ENCODE measurements at regions not wholly inside any gene's neighbourhood (a gene's known extent, or its start where the extent isn't known, plus 50 kb on each side); places are given as distances from the start of the nearest gene placed in this dataset.

DNA sequence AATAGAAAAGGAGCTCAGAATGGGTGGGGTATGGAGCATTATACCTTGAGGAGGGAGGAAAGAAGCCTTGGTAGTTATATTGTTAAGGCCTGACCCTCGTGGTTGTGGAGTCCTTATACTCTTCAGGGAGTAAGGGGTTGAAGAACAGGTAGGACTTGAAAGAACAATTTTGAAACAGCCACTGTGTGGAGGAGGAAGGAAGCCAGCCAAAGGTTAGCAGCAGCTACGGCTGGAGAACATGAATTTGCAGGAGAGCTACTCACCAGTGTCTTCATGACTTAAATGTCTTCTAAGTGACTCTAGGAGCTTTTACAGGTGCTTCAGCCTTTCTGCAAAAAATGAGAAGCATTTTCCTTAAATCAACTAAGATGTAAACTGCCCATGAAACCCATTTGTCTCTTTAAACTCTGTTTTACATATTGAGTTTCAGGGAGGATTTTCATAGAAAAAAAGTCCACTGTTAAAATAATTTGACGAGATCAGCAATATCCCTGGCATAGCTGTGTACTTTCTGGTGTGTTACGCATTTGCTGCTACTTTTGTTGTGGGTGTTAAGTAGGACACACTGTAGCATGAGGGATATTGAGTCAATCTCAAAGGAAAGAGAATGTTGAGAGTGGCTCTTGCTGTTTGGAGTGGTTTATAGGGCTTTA is 110.6 kb upstream of the ELL2 start:
- no peak for DNase-seq (ENCODE audit: low spot score)

DNA sequence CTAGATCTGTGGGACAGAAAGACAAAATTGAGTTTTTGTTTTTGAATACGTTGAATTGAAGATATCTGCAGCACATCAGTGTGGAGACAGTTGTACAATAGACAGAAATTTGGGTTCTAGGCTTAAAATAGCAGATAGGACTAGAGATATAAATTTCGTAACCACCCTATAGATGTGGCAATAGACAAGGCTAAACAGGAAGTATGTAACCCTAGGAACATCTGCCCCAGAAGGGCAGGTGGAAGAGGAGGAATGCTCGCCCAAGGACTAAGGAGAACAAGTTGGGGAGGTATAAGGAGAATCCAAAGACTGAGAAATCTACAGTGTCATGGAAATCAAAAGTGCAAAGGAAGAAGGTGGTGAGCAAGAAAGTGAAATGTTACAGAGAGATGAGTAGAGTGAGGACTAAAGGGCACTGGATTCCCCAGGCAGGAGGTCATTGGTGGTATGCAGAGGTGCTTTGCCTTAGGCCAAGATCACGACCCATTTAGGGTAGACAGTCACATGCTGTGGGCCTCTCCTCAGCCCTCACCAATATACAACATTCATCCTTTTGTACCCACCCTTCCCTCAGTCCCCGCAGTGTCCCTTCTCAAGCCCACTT is 109.1 kb upstream of the ELL2 start:
- no peak for DNase-seq (ENCODE audit: low spot score)

DNA sequence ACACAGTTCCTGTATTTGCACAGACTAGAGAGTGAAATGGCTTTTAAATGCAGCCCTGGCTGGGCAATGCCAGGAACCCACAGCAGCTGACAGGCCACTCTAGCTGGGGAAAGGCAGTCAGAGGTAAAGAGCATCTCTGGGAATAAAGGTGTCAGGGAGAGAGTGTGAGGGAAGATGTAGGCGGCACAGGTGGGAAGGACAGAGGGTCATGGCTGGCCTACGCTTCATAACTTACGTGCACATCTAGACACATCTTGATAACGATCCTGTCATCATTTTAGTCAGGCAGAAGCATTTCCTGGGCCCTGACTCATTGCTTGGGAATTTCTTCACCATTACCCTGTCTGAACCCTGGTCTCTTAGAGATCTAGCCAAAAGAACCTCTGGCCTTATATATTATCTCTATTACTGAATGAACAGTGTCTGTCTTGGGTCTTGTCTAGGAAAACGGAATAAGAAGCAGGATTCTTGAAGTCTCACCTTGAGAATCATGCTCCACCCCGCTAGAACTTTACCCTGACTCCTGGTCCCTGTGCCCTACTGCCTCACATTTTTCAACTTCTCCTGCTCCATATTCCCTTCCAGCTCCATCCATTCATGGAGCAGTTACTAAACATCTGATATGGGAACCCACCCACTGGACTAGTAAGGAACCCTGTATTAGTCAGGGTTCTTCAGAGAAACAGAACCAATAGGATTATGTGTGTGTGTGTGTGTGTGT is 106.4 kb upstream of the ELL2 start:
- DNase-seq (ENCODE audit: low spot score) = no peak

DNA sequence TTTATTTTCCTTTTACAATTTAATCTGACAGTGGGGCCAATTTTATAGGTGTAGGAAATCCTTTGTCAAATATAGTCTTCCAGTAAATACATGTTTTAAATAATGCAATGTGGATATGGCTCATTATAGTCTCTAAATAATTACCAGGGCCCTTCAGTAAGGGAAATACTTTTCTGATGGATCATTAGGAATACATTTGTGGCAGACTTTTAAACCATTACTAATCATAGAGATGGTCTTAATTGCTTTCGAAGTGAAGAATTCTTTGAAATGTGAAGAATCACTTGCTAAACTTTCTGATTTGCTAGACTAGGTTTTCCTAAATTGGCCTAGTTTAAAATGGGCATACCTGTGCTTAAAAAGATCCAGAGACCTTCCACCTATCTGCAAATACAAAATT is 105.6 kb upstream of the ELL2 start:
- no peak for DNase-seq (ENCODE audit: low spot score)

DNA sequence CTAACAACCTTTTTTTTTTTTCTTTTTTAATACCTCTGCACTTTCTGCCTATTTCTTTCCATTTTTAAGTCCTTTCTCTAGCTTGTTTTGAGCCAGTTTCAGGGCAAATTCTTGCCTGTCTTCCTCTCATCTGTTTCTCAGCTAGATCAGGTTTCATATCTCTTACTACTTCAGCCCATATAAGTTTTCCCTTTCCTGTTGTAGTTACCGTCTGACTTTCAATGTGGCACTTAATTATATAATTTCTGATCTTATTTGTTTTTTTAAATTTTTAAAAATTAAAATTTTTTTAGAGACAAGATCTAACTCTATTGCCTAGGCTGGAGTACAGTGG is 104.7 kb upstream of the ELL2 start:
- no peak for DNase-seq (ENCODE audit: low spot score)

DNA sequence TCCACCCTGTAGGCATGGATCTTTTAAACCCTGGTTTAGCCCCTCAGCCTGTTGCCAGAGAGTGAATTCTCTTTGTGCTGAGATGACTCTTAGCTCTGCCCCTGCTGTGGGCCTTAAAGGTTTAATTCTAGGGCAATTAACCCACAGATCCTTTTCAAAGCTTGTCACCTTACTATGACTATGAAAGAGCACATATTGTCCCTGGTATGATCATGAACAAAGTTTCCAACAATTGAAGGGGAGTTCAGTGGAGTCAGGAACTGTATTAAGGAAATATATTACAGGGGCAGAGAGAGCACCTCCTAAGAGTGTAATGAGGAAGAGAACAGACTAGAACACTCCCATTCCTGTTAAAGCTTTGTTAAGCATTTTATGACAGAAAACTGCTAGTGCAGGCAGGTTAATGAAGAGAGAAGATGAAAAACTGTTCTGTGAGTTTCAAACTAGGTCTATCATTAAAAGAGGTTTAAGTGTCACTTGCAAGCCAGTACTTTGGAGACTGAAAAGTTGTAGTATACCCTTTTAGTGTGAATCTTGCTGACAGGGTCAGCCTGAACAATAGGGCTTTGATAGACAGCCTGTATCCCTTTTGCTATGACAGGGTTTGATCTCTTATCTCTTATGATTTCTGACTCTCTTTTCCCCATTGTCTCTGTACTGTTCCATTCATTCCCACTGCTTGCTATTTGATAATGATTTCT is 104.2 kb upstream of the ELL2 start:
- DNase-seq (ENCODE audit: low spot score) = no peak

DNA sequence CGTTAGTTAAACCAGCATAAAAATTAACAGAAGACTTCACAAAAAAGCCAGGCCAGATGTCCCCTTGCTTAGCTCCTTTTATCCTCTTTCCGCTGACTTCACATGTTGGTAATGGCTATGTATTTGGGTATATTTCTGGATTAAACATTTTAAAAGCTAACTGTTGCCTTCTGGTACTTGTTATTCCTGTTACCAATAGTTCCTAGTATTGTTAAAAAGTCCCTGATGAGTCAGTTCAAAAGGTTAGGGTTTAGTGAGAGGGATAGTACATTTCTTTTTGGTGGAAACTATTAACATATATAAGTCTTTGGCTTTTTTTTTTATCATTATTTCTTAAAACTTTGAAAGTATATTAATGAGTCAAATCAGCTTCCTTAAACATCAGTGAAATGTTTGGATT is 103.2 kb upstream of the ELL2 start:
- DNase-seq (ENCODE audit: low spot score) = no peak

DNA sequence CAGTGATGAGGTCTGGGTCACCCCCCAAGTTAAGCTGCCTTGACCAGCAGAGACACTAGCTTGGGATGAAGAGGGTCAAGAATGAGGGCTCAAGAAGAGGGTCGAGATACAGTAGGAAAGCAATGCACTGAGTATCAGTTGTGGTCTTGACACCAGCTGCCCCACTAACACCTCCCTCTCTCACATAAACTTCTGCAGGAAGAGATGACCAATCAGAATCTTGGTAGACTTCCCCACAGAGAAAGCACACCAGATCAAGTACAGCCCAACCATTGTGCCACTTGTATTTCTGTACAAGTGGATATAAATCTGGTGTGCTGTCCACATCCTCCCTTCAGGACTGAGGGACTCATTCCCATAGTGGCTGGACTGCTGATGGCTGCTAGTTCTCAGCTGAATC is 101.2 kb upstream of the ELL2 start:
- no peak for DNase-seq (ENCODE audit: low spot score)

DNA sequence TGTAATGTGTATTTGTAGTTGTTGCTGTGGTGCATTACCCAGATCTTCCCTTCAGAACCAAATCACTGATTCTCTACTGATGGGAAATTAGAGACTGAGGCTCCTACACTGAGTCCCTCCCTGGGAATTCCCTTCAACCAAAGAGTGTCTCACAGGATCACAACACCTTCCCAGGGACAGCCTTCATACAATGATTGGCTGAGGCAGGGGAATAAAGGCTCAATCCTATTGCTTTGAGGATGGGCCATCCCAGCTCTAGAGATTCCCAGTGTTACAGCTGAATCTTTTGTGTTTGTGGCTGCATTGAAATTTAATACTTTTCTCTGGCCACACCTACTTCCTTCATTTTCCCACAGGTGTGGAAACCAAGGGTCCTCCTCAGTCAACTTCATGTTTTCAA is 96.4 kb upstream of the ELL2 start:
- DNase-seq (ENCODE audit: low spot score) = no peak

DNA sequence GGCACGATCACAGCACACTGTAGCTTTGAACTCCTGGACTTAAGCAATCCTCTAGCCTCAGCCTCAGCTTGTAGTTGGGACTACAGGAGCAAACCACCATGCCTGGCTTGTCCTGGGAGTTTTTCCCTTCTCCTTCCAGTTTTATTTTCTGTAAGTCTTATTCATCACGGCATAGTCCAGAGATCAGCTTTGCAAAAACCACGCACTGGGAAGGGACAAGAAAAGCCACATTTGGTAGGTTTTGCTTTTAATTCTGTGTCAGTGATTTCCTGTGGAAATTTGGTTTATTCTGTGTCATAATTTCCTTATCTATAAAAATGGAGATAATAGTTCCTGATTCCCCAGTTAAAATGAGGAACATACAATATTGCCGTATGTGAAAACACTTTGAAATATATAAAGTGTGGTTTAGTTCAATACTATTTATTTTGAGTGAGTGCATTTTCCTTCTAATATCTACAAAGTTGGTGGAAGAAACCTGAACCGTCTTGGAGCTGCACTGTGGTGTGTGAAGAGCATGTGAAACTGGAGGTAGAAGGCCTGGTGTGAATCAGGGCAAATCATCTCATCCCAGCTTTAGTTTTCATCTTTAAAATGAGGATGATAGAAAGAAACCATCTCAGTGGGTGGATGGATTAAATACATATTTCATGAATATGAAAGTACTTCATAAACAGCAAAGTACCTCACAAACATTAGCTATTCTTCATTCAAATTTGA is 92.8 kb upstream of the ELL2 start:
- DNase-seq (ENCODE audit: low spot score) = no peak

DNA sequence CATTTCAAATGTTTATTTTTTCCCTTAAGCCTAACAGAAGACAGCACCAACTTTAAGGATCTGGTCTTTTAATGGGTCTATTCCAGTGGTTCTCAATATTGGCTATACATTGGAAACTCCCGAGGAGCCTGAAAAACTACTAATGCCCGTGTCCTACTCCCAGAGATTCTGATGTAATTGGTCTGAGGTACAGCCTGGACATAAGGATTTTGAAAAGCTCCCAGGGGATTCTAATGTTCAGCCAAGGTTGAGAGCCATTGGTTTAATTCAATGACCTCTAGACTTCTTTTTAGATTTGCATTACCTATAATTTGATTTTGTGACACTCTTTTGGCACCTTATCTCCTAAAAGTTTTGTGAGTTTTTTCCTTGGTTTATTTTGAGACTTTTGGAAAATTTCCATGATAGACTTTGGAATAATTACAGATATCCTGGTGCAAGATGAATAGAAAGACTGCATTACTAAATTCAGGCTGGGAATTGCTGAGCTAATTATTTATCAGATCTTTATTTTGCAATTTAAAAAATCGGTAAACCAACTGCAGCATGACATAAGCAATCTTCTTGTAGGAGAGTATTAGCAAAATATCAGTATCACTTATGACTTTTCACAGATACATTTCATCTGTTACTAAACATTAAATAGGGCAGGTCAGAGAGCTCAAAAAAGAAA is 91.5 kb upstream of the ELL2 start:
- no peak for DNase-seq (ENCODE audit: low spot score)

DNA sequence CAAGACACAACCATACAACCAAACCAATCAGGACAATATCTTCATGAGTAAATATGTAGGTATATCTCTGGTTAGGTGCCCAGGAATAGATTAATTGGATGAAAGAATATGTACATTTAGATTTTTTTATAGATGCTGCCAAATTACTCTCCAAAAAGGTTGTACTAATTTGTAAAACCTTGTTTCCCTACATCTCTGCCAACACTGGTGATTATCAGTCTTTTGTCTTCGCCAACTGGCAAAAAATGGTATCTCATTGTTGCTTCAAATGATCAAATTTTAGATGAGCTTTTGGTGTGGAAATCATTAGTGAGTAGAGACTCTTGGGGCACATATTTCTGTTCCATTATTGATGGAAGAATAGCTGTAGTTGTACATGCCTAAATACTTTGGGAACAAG is 90.7 kb upstream of the ELL2 start:
- no peak for DNase-seq (ENCODE audit: low spot score)

DNA sequence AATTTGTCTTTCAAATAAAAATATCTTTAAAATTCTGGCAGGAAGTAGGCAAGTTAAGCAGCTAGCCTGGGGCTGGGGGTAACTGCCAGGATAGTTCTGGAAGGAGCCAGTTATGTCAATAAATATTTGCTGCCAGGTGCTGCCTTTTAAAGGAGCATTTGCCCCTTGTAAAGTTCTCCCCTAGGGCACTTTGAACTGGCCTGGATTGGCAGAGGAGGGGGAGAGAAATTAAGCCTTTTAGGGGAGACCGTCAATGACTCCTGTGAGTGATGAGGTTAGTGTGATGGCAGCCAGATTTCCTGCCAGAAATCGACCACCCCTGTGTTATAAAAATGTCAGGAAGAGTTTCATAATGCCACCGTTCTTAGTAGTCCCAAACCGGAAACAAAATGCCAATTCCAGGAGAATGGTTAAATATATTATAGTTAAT is 89.8 kb upstream of the ELL2 start:
- no peak for DNase-seq (ENCODE audit: low spot score)

DNA sequence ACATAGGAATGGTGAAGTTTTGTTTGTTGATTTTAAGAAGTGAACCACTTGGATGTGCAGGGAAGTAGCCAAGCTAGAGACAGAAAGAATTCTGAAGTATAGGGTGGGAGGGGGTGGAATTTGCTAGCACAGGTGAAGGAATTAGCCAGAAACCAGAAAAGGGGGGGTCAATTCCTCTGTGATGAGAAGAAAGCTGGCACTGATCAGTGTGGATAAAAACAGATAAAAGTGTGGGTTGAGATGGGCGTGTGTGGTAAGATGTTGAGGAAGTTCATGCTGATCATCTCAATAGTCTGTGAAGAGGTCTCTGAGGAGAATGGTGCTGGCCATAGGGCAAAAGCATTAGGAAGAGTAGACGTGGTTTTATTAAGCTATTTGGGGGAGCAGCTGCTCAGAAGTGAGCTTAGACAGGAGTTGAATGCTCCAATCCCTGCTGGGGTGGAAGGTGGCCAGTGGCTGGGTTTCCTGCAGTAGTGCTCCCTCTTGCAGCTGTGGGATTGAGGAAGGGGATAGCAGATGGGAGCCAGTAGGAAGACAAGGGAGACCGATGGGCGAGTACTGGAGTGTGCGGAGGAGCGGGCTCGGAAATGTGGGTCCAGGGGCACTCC is 88.7 kb upstream of the ELL2 start:
- DNase-seq (ENCODE audit: low spot score) = no peak

DNA sequence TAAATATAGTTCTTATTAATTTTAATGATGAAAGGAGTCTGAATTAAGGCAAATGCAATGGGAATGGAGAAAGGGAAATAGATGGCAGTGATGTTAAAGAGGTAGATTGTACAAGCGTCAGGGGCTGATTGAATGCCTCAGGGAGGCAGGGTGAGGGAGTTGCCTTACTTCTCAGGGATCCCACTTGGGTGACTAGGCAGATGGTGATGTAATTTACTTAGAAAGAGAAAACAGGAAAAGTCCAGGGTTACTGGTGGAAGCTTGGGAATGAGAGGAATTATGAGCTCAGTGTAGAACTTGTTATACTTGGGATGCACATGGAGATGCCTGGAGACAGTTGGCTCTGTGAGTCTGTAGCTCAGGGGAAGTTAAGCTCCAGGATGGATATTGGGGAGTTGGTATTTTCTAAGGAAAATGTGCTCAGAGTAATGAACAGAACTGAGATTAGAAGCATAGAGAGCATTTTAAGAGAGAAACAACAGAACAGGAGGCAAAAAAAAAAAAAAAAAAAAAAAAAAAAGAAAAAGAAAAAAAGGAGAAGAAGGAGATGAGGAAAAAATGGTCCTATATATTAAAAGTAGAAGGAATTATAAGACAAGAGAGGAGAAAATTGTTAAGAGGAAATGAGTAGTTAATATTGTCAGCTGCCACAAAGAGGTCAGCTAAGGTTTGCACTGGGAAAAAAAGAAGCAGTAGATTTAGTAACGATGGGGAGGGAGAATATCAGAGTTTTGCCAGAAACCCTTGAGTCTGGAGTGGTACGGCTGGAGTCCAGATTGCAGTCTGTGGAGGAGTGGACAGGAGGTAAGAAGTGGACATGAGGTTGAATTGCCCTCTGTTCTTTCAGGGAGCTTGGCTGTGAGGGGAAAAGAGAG is 88.0 kb upstream of the ELL2 start:
- DNase-seq (ENCODE audit: low spot score) = no peak

DNA sequence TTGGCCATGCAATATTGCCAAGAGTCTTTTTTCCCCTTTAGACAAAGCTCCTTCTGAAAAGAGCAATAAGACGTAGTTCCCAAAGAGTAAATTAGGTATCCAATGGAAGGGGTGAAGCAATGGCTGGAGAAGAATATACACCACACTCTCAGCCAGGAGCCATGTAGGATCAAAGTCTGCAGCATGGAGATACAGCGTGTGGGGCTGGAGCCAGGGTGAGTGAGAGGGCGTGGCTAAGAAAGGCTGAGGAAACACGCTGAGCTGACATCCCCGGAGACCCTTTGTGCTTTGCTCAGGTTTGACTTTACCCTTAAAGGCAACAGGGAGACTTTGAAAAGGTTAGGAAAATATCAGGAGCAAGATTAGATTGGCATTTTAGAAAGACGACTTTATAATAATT is 87.1 kb upstream of the ELL2 start:
- no peak for DNase-seq (ENCODE audit: low spot score)

DNA sequence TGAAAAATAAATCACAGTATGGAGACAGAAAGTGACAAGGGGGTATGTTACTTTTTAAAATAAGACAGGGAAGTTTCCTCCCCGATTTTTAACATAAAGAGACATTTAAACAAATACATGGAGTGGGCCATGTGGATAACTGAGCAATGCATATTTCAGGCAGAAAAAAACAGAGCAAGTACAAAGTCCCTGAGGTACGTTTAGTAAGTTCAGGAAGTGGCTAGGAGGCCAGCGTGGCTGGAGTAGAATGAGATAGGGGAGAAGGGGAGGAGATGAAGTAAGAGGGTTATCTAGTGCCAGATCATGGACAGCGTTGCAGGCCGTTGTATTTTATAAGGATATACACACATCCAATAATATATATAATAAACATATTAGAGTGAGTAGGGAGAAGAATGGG is 84.2 kb upstream of the ELL2 start:
- DNase-seq (ENCODE audit: low spot score) = no peak

DNA sequence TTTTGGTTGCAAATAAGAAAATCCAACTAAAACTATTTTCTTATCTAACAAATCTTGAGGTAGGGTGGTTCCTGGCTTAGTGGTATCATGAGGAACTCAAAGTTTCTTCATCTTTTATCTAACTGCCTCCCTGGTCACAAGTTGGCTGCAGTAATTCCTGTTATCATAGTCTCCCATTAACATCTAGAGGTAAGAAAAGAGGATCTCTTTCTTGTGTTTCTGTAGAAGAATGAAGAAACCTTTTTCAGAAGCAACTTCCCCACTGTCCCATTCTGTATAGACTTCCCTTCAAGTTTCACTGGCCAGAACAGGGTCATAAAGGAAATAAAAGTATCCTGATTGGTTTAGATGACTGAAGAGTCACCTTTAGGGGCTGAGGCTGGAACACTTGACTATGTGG is 81.8 kb upstream of the ELL2 start:
- DNase-seq (ENCODE audit: low spot score) = no peak

DNA sequence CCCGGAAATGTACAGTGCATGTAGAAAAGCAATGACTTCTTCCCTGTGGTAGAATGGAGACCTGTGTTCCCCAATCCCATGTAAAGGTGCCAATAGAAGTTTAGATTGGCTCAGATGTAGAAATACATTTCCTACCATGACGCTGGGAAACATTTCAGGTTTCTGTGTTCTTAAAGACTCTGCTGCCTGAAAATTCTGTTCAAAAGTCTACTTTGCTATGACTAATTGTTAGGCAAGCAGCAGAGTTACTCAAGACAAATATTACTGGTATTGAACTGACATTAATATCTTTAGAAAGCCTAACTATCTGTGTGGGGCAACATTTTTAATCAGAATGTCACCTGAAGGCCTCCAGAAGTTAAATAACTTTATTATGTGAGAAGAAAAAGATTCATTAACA is 75.5 kb upstream of the ELL2 start:
- DNase-seq (ENCODE audit: low spot score) = no peak

DNA sequence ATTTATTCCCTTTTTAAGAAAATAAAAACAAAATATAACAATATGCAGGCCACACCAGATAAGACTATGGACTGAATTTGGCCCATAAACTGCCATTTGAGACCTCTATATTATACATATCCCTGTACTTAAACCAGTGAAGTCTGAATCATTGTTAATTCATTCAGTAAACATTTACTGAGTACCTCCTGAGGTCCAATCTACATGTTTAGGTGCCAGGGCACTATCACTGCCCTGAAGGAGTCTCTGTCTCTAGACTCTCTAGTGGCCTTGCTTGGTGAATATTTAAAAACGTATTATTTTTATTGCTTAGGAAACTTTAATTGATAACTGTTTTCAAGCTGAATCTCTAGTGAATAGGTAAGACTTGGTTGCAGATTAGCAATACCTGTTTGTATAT is 74.7 kb upstream of the ELL2 start:
- no peak for DNase-seq (ENCODE audit: low spot score)

DNA sequence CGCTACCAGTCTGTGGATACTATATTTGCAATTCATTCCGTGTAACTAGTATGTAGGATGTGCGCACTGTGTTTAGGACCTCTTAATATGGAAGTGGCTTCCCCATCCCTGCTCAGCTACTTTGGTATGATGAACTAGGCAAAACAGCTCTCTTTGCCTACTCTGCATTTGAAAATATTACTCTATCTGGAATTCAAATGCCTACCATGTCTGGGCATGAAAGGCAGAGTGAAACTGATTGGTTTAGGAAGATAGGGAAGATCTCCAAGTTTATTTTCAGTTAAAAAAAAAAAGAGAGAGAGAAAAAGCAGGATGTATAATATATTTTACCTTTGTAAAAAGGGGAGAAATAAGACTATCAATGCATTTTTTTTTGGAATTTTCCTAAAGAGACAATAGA is 74.1 kb upstream of the ELL2 start:
- no peak for DNase-seq (ENCODE audit: low spot score)
